T-cell (primary cell): ENCODE measurements at regions not wholly inside any gene's neighbourhood (a gene's known extent, or its start where the extent isn't known, plus 50 kb on each side); places are given as distances from the start of the nearest gene placed in this dataset.

Experiments used
- ATAC-seq, 4 experiments: fragments of 200-7000 bp in 3 of 4; fragments of 150-1000 bp in 1 of 4; cut with Tn5 transposase; replicated peaks in 1 of 4; 1 replicate in 3 of 4; 2 replicates in 1 of 4; pipeline ENCODE4 v1.10.0; 2021; ENCODE audit warnings: moderate library complexity in 3 of 4, mild to moderate bottlenecking in 2 of 4, moderate number of reproducible peaks in 1 of 4
- CTCF ChIA-PET, 2 donors: fragments of 300-600 bp; sonication (Branson Sonifier 250); formaldehyde crosslinking; loops; one replicate each; lab custom pipeline; 2022; ENCODE audit warnings: antibody characterized with exemption in 2 of 2; lab: Charles Lee
- POLR2A ChIA-PET, 2 donors: fragments of 300-600 bp; sonication (Branson Sonifier 250); formaldehyde crosslinking; loops; one replicate each; lab custom pipeline; 2022; ENCODE audit warnings: antibody characterized with exemption in 2 of 2; lab: Charles Lee
- DNase-seq, 35 experiments: peaks; one replicate each; pipeline versions ENCODE4 v3.0.0 to v3.0.0-alpha.2; 2013 to 2023
- H3K27ac ChIP-seq: one replicate; pipeline ENCODE4 v1.5.1; 2013; ENCODE audit warnings: low read length
- H3K27me3 ChIP-seq, 2 experiments: replicated peaks in 1 of 2; 1 replicate in 1 of 2; 2 replicates in 1 of 2; pipeline versions ENCODE4 v1.6.1 to v1.7.0; 2013; ENCODE audit warnings: low read length in 1 of 2, mixed read lengths in 1 of 2; ENCODE audit not compliant: control insufficient read depth in 2 of 2, insufficient read depth in 2 of 2; ENCODE audit errors: extremely low read depth in 1 of 2
- H3K36me3 ChIP-seq, 2 donors: 1 replicate in 1 of 2; 2 replicates in 1 of 2; pipeline versions ENCODE4 v1.6.1 to v1.7.0; 2013; ENCODE audit warnings: low read length in 1 of 2; ENCODE audit not compliant: control insufficient read depth in 2 of 2, insufficient read depth in 1 of 2; ENCODE audit errors: extremely low read depth in 1 of 2
- H3K4me1 ChIP-seq, 2 experiments: 1 replicate in 1 of 2; 2 replicates in 1 of 2; pipeline versions ENCODE4 v1.6.1 to v1.7.0; 2013; ENCODE audit warnings: low read length in 2 of 2, mixed read lengths in 1 of 2; ENCODE audit not compliant: insufficient read depth in 2 of 2, control insufficient read depth in 1 of 2; ENCODE audit errors: extremely low read depth in 1 of 2
- H3K4me3 ChIP-seq, 2 donors: 1 replicate in 1 of 2; 2 replicates in 1 of 2; pipeline versions ENCODE4 v1.5.1 to v1.7.0; 2013; ENCODE audit warnings: mild to moderate bottlenecking in 2 of 2, low read length in 1 of 2, moderate library complexity in 1 of 2; ENCODE audit not compliant: control insufficient read depth in 1 of 2; ENCODE audit errors: extremely low read depth in 1 of 2
- H3K9me3 ChIP-seq: 2 replicates; pipeline ENCODE4 v1.7.0; 2013
- H3K27ac Mint-ChIP-seq, 2 donors: one replicate each; pipeline ENCODE4 v1.8.0; 2020 to 2021; ENCODE audit warnings: mild to moderate bottlenecking in 2 of 2, mixed read lengths in 2 of 2
- H3K27me3 Mint-ChIP-seq, 2 donors: one replicate each; pipeline ENCODE4 v1.8.0; 2021 to 2022; ENCODE audit warnings: mixed read lengths in 2 of 2
- H3K36me3 Mint-ChIP-seq: one replicate; pipeline ENCODE4 v1.8.0; 2021; ENCODE audit warnings: mixed read lengths
- H3K4me1 Mint-ChIP-seq, 3 donors: one replicate each; pipeline ENCODE4 v1.8.0; 2020 to 2022; ENCODE audit warnings: mixed read lengths in 3 of 3, mild to moderate bottlenecking in 1 of 3
- H3K4me3 Mint-ChIP-seq, 3 donors: one replicate each; pipeline ENCODE4 v1.8.0; 2020 to 2022; ENCODE audit warnings: mild to moderate bottlenecking in 3 of 3, mixed read lengths in 3 of 3, moderate library complexity in 3 of 3
- H3K9me3 Mint-ChIP-seq, 3 donors: one replicate each; pipeline ENCODE4 v1.8.0; 2020 to 2022; ENCODE audit warnings: mixed read lengths in 3 of 3
- WGBS: methylation state at CpG from one replicate; pipeline ENCODE4 v1.1.5; 2013; ENCODE audit warnings: missing lambda C conversion rate; ENCODE audit not compliant: insufficient coverage; 5-methylcytosine and 5-hydroxymethylcytosine counted together

DNA sequence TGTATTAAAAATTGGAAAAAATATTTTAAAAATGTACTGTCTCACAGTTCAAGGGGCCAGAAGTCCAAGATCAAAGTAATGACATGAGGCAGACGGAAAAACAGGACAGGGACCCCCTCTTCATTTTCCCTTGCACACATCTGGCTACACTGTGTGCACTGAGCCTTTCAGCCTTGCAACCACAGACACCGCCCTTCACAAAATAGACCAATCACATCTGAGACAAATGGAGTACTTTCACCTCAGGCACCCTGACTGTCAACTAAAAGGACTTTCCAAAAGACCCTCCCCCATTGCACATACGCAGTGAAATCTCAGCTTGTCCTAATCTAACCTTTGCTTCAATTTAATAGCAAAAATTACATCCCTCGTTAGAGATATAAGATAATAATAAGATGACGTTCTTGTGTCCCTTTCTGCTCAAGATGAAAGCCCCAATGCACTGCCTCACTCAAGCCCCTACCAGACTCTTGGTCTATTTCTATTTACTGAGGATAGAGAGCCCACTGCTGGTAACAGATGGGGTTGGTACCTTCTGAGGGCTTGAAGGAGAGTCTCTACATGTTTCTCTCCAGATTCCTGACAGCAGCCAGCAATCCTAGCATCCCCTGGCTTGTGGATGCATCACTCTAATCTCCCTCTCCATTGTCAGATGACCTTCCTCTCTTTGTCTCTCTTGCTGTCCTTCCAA is 514.8 kb upstream of the ADAMTS16 start:
- Histone ChIP-seq H3K27ac (no peak overlapping the region), H3K9me3 (no peaks in the 10 kb centered on the region), H3K27me3 (no peaks in the 10 kb centered on the region), H3K36me3 (no peaks in the 10 kb centered on the region), H3K4me1 (no peaks in the 10 kb centered on the region), H3K4me3 (no peak overlapping the region)
- Mint-ChIP-seq H3K27me3 (no peaks in the 10 kb centered on the region), H3K4me3 (no peak overlapping the region), H3K27ac (no peak overlapping the region), H3K4me1 (no peaks in the 10 kb centered on the region), H3K36me3 (no peaks in the 10 kb centered on the region), H3K9me3 (peaks cover 4 to 32% (median 18%) of the 10 kb centered on the region in 3 donors)
- CTCF ChIA-PET, result no interaction called here
- 71% methylated on average over 2 of the region's 5 CpGs for WGBS
- ATAC-seq (no peak), DNase-seq (no peak)
- POLR2A ChIA-PET, result no interaction called here

DNA sequence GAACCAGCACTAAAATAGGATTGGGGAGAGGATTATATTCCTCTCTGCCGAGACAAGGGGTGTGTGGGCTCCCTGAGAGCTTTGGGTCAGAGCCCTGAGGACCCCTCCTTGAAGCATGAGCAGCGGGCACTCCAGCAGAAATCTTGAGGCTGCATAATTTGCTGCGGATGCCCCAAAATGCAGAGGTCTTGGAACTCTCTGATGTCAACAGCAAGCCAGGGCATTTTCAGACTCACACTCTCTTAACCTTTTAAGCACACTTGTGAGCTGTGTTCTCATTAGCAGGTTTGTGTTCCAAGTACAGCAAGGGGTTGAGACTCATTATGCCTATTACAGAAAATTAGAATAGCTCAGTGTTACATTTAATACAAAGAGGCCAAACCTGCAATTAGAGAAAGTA is 513.0 kb upstream of the ADAMTS16 start:
- WGBS, result 79% methylated on average over 2 of the region's 3 CpGs
- Histone ChIP-seq H3K27ac (no peak overlapping the region), H3K36me3 (no peaks in the 10 kb centered on the region), H3K9me3 (no peaks in the 10 kb centered on the region), H3K27me3 (no peaks in the 10 kb centered on the region), H3K4me3 (no peak overlapping the region), H3K4me1 (no peaks in the 10 kb centered on the region)
- ChIA-PET CTCF (no interaction called here), POLR2A (no interaction called here)
- Mint-ChIP-seq H3K27ac (no peak overlapping the region), H3K9me3 (peaks cover 4 to 32% (median 22%) of the 10 kb centered on the region in 3 donors), H3K36me3 (no peaks in the 10 kb centered on the region), H3K27me3 (no peaks in the 10 kb centered on the region), H3K4me3 (no peak overlapping the region), H3K4me1 (no peaks in the 10 kb centered on the region)
- ATAC-seq, result no peak
- no peak for DNase-seq

DNA sequence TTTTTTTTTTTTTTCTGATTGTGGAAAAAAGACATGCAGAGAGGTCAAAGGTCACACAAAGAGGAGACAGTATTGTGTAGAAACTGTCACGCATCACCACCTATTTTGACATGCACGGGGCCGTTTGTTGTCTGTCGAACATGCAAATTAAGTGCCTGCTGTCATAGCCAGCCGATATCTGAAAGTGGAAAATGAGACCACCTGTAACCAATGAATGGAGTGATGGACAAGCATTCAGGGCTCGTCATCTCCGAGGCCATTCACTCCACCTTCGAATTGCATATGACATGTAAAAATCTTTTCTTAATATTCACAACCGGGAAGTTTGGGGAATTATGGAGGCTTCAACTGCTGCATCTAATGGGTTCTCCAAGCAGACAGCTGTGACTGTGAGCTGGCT is 512.2 kb upstream of the ADAMTS16 start:
- no peaks in the 10 kb centered on the region for H3K36me3 Mint-ChIP-seq
- no peak overlapping the region for H3K27ac Mint-ChIP-seq
- H3K4me3 ChIP-seq, result no peak overlapping the region
- DNase-seq (no peak), ATAC-seq (no peak)
- ChIA-PET CTCF (no interaction called here), POLR2A (no interaction called here)
- no peaks in the 10 kb centered on the region for H3K27me3 Mint-ChIP-seq
- H3K36me3 ChIP-seq, result no peaks in the 10 kb centered on the region
- no peaks in the 10 kb centered on the region for H3K9me3 ChIP-seq
- no peak overlapping the region for H3K27ac ChIP-seq
- H3K4me1 Mint-ChIP-seq, result no peaks in the 10 kb centered on the region
- 56% methylated on average over 5 of the region's 9 CpGs for WGBS
- no peaks in the 10 kb centered on the region for H3K4me1 ChIP-seq
- H3K9me3 Mint-ChIP-seq, result peaks cover 4 to 26% (median 20%) of the 10 kb centered on the region in 3 donors
- H3K27me3 ChIP-seq, result no peaks in the 10 kb centered on the region
- H3K4me3 Mint-ChIP-seq, result no peak overlapping the region

DNA sequence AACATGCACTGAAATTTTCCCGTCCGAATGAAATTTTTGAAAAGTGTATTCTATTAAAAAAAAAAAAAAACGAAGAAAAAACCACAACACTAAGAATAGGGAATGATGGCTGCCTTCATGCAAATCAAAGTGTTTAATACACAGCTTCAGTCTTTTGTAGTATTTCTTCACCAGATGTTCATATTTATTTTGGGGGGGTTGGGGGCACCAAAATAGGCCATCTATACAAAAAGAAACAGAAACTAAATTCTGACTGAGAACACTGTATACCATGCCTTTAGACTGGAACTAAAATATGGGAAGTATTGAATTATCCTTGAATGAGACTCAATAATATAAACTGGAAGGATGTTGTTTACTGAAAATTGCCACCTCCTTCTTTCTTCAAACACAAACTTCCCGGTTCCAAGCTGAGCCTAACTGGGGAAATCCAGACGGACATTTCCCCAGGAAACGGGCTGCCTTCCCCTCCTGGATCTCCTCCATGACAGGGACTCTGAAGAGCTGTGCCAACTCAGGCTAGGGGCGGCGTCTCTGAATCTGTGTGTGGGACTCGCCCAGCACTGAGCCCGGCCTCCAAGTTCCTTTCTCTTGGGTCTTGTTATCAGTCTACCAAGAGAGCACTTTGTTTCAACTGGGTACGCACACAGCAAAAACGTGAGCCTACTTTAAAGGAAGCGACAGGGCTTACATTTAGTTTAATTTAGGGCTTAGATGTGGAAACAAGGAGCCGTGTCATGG is 511.3 kb upstream of the ADAMTS16 start:
- Histone ChIP-seq H3K27me3 (no peaks in the 10 kb centered on the region), H3K4me1 (no peaks in the 10 kb centered on the region), H3K27ac (no peak overlapping the region), H3K4me3 (no peak overlapping the region), H3K9me3 (no peaks in the 10 kb centered on the region), H3K36me3 (no peaks in the 10 kb centered on the region)
- WGBS, result 91% methylated on average over 7 of the region's 14 CpGs
- Mint-ChIP-seq H3K27ac (no peak overlapping the region), H3K4me3 (no peak overlapping the region), H3K4me1 (no peaks in the 10 kb centered on the region), H3K36me3 (no peaks in the 10 kb centered on the region), H3K27me3 (no peaks in the 10 kb centered on the region), H3K9me3 (peaks cover 4 to 23% (median 16%) of the 10 kb centered on the region in 3 donors)
- ATAC-seq, result no peak
- POLR2A ChIA-PET, result no interaction called here
- DNase-seq, result no peak
- CTCF ChIA-PET, result no interaction called here

DNA sequence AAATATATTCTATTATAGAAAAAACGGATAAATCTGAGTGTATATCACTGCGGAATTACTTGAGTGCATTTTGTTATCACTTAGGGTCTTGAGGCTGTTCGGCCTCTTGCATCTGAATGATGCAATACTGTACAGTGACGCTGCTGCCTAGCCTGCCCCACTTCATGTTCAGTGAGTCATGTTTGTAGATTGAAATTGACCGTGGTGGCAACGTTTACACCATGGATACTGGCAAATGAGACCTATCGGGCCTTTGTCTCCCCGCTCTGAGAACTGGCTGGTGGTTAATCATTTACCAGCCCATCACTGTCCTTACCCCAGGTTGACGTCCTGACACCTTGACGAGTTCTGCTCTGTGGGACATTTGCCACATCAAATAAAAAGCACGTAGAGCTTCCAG is 510.1 kb upstream of the ADAMTS16 start:
- WGBS, result 85% methylated on average over 7 of the region's 11 CpGs
- H3K9me3 ChIP-seq, result no peaks in the 10 kb centered on the region
- no peak overlapping the region for H3K4me3 ChIP-seq
- ATAC-seq (no peak), DNase-seq (no peak)
- Mint-ChIP-seq H3K4me1 (no peaks in the 10 kb centered on the region), H3K9me3 (peaks cover 4 to 16% (median 15%) of the 10 kb centered on the region in 3 donors), H3K27me3 (no peaks in the 10 kb centered on the region), H3K4me3 (no peak overlapping the region), H3K27ac (no peak overlapping the region), H3K36me3 (no peaks in the 10 kb centered on the region)
- H3K36me3 ChIP-seq, result no peaks in the 10 kb centered on the region
- CTCF ChIA-PET, result no interaction called here
- no peaks in the 10 kb centered on the region for H3K27me3 ChIP-seq
- H3K4me1 ChIP-seq, result no peaks in the 10 kb centered on the region
- H3K27ac ChIP-seq, result no peak overlapping the region
- POLR2A ChIA-PET, result no interaction called here

DNA sequence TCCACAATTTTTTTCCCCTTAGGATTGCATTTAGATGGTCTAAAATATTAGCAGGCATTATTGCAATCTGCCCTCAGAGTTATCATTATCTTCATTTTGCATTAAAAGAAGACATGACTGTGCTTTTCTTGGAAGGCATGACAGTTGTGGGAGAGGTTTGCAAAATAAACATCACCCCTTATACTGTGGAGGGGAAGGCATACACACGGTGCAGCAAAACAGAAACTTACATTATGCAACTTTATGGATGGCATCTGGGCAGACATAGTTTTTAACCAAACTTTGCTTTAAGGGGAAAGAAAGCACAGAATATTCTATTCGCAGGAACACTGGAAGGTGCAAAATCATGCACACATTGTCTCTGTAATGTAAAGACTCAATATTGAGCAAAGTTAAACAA is 505.8 kb upstream of the ADAMTS16 start:
- ChIA-PET POLR2A (no interaction called here), CTCF (no interaction called here)
- Histone ChIP-seq H3K4me1 (no peaks in the 10 kb centered on the region), H3K27ac (no peak overlapping the region), H3K4me3 (no peak overlapping the region), H3K36me3 (no peaks in the 10 kb centered on the region), H3K9me3 (no peaks in the 10 kb centered on the region), H3K27me3 (no peaks in the 10 kb centered on the region)
- no peak overlapping the region for H3K27ac Mint-ChIP-seq
- H3K4me3 Mint-ChIP-seq, result no peak overlapping the region
- H3K4me1 Mint-ChIP-seq, result no peaks in the 10 kb centered on the region
- peaks cover 0 to 8% (median 4%) of the 10 kb centered on the region in 3 donors for H3K9me3 Mint-ChIP-seq
- no peaks in the 10 kb centered on the region for H3K36me3 Mint-ChIP-seq
- ATAC-seq (no peak), DNase-seq (no peak)
- H3K27me3 Mint-ChIP-seq, result no peaks in the 10 kb centered on the region
- 80% methylated on average over 1 of the region's 2 CpGs for WGBS
